ENCODE measurements at regions not wholly inside any gene's neighbourhood (a gene's known extent, or its start where the extent isn't known, plus 50 kb on each side); places are given as distances from the start of the nearest gene placed in this dataset.

DNA sequence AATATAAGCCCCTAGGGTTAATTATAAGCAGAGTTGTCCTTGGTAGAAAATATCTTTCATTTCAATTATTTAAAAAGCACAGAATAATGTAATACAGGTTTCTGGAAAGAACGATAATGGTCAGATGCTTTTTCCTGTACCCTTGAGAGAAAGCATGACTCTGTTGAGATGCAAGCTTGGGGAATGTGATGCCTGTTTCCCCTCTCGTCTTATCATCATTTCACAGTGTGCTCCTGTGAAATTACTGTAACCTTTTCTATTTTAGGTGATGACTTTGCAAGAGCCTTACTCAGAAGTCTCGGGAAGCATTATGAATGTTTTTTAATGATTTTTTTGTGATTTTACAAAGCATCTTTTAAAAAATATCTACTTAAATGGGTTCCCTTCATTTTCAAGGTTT is 243.0 kb downstream of the POLR1F start:
- Histone ChIP-seq H3K4me1 (ENCODE audit: control insufficient read depth, insufficient read depth, low read length) (no peaks in the 10 kb centered on the region), H3K56ac (ENCODE audit: extremely low read depth, insufficient read depth, low read length) (no peak overlapping the region), H3K9ac (ENCODE audit: low read depth, low read length) (no peak overlapping the region), H2AFZ (replicated peaks; ENCODE audit: low read length, poor library complexity) (no peak overlapping the region), H3K27me3 (ENCODE audit: control insufficient read depth, insufficient read depth, low read length) (no peaks in the 10 kb centered on the region), H4K8ac (ENCODE audit: low read depth in 2 of 2, low read length in 2 of 2) (no peak overlapping the region), H4K91ac (ENCODE audit: insufficient read depth, low read depth, low read length) (no peak overlapping the region), H4K20me1 (ENCODE audit: insufficient read depth, low read length) (no peaks in the 10 kb centered on the region), H3K18ac (ENCODE audit: low read depth, low read length) (no peak overlapping the region), H3K79me1 (ENCODE audit: low read depth in 1 of 2, low read length in 2 of 2) (no peaks in the 10 kb centered on the region), H3K4me3 (ENCODE audit: insufficient read depth, low read depth, low read length) (no peak overlapping the region), H3K36me3 (ENCODE audit: control insufficient read depth, insufficient read depth, low read length) (no peaks in the 10 kb centered on the region), H3K4me2 (ENCODE audit: low read depth, low read length) (no peak overlapping the region), H2BK20ac (ENCODE audit: low read depth, low read length) (no peak overlapping the region), H4K5ac (ENCODE audit: low read depth, low read length) (no peak overlapping the region), H3K9me3 (ENCODE audit: control insufficient read depth, insufficient read depth, low read length) (no peaks in the 10 kb centered on the region), H2BK120ac (ENCODE audit: low read depth, low read length) (no peak overlapping the region), H2BK15ac (ENCODE audit: low read depth, low read length) (no peak overlapping the region), H3K4ac (ENCODE audit: low read depth, low read length) (no peak overlapping the region), H3K9me1 (ENCODE audit: insufficient read depth, low read length) (no peaks in the 10 kb centered on the region), H2BK5ac (ENCODE audit: low read depth, low read length, poor library complexity, severe bottlenecking) (no peak overlapping the region), H3K23ac (ENCODE audit: low read depth, low read length) (no peak overlapping the region), H3K27ac (ENCODE audit: insufficient read depth, low read length) (no peak overlapping the region), H3K14ac (replicated peaks; ENCODE audit: low read depth, low read length) (no peak overlapping the region), H2AK5ac (ENCODE audit: low read depth, low read length) (no peak overlapping the region), H2AK9ac (replicated peaks; ENCODE audit: low read depth, low read length, poor library complexity) (no peak overlapping the region)
- ATAC-seq (ENCODE audit: low read depth), result no peak
- ChIA-PET CTCF (no interaction called here), POLR2A (ENCODE audit: unreplicated experiment) (no interaction called here)
- no CpG with 5 or more reads among the region's 3 CpGs for WGBS, 2 experiments (ENCODE audit: extremely low coverage in 2 of 2, insufficient read length in 1 of 2)
- intact Hi-C loops (cut with micrococcal nuclease) (no loop called here), dilution Hi-C loops (cut with HindIII; ENCODE audit: low sequenced_read_pairs, unreplicated experiment) (no loop called here), in situ Hi-C loops (cut with MboI; ENCODE audit: low sequenced_read_pairs) (no loop called here)
- BruUV-seq (replicated peaks), result no TSS peak
- no peak for DNase-seq
- TF ChIP-seq MXI1 (IDR thresholded peaks at IDR 0.05; ENCODE audit: borderline replicate concordance, low read depth, low read length) (no peak), MAZ (IDR thresholded peaks at IDR 0.05; ENCODE audit: borderline replicate concordance, low read depth, low read length) (no peak), POLR2A (IDR thresholded peaks at IDR 0.05; ENCODE audit: low read depth, low read length) (no peak), RAD21 (IDR thresholded peaks at IDR 0.05; ENCODE audit: low read length) (no peak), FOS (IDR thresholded peaks at IDR 0.05; ENCODE audit: low read depth, low read length) (no peak), RFX5 (IDR thresholded peaks at IDR 0.05; ENCODE audit: low read depth, low read length) (no peak), RCOR1 (IDR thresholded peaks at IDR 0.05; ENCODE audit: insufficient replicate concordance, low read length) (no peak), SMC3 (IDR thresholded peaks at IDR 0.05; ENCODE audit: low read depth, low read length) (no peak), CEBPB (IDR thresholded peaks at IDR 0.05; ENCODE audit: low read depth, low read length) (no peak), NFE2L2 (IDR thresholded peaks at IDR 0.05; ENCODE audit: low read depth, low read length) (no peak), MAFK (IDR thresholded peaks at IDR 0.05; ENCODE audit: low read depth, low read length) (no peak), CHD1 (IDR thresholded peaks at IDR 0.05; ENCODE audit: low read depth, low read length) (no peak)
- TF ChIP-seq, protein P1, sequence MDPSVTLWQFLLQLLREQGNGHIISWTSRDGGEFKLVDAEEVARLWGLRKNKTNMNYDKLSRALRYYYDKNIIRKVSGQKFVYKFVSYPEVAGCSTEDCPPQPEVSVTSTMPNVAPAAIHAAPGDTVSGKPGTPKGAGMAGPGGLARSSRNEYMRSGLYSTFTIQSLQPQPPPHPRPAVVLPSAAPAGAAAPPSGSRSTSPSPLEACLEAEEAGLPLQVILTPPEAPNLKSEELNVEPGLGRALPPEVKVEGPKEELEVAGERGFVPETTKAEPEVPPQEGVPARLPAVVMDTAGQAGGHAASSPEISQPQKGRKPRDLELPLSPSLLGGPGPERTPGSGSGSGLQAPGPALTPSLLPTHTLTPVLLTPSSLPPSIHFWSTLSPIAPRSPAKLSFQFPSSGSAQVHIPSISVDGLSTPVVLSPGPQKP (IDR thresholded peaks at IDR 0.05; ENCODE audit: borderline replicate concordance, low read depth, low read length), result no peak
- TF ChIP-seq, protein P2, sequence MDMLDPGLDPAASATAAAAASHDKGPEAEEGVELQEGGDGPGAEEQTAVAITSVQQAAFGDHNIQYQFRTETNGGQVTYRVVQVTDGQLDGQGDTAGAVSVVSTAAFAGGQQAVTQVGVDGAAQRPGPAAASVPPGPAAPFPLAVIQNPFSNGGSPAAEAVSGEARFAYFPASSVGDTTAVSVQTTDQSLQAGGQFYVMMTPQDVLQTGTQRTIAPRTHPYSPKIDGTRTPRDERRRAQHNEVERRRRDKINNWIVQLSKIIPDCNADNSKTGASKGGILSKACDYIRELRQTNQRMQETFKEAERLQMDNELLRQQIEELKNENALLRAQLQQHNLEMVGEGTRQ (IDR thresholded peaks at IDR 0.05; ENCODE audit: low read depth, low read length), result no peak
